HG03575 (cell line): ENCODE measurements at regions not wholly inside any gene's neighbourhood (a gene's known extent, or its start where the extent isn't known, plus 50 kb on each side); places are given as distances from the start of the nearest gene placed in this dataset.
"Not testable (repeated sequence)": the region's sequence is repeated elsewhere in the genome, so short reads cannot be mapped to it uniquely, and the experiment has no call there.

Experiments
- ATAC-seq: cut with Tn5 transposase; IDR thresholded peaks from one replicate; pipeline ENCODE4 v1.9.1; 2021; ENCODE audit not compliant: unreplicated experiment, insufficient number of reproducible peaks, low FRiP score; ENCODE audit errors: extremely low read depth

DNA sequence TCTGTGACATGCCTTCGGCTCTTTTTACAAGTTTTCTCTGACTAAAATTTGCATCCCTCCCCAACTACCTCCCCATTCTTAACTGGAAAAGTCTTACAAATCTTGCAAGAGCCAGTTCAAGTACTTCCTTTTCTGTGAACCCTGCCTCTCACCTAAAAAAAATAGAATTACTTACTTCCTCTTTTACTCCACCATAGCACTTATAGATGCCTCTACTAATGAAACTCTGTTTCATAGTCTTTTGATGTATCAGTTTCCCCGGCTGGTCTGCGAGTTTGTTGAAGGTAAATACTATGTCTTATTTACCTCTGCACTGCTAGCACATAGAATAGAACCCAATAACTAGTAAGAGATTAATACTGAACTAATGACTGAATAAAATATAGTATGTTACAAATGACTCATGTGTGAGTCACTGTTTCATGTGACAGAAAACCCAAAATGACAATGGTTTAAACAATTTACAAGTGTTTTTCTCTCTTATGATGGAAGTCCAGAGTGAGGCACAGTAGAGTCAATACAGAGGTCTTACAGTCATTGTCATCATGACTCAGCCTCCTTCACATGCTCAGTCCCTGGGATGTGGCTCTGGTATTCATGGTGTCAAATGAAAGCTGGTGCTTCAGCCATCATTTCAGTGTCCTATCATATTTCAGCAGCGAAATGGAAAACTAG lies 393.5 kb downstream of the RSL24D1 start:
- ATAC-seq: peak; percentile 54

DNA sequence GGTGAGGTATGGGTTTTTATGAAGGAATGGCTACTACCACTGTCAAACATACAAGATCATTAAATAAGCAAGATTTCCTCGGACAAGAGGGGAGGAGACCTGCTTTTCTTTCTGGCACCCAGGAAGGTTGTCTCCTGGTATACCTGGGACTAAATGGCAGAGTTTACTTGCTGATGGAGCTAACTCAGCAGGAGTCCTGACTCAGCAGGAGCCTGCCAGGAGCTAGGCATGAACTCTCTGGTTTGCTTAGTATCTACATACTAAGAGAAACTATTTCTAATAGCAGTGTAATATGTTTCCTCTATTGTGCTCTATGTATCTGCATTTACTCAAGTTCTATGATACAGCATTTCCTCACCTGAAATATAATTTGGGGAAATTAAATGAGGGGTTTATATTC lies 404.2 kb downstream of the RSL24D1 start:
- ATAC-seq: no peak

DNA sequence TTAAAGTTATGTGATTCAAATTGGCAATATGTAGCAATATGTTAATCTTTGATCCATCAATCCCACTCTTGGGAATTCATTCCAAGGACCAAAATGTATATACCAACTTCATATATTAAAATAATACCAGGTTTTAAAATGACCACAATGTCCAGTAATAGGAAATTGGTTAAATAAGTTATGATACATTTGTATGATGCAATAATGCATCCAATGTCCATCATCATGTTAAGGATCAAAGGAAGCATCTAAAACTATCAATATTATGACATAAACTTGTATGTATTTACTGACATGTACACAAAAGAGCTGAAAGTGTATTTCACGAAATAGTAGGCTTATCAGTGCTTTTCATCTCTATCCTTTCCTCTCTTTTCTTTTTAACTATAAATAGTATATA lies 406.0 kb downstream of the RSL24D1 start:
- ATAC-seq: no peak

DNA sequence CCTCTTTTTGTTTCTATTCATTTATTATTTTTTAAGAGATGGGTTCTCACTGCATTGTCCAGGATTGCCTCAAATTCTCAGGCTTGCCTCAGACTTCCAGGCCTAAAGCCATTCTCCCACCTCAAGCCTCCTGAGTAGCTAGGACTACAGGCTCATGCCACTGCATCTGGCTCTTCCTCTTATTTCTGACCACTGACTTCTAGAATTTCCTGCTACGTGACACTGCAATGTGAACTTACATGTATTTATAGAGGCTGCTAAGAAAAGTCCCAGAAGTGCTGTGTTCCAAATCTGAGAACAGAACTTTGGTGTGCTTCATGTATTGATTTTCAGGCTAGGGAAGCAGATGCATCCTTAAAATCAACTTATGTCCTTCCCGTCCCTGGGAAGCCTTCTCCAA lies 407.4 kb downstream of the RSL24D1 start:
- no peak for ATAC-seq

DNA sequence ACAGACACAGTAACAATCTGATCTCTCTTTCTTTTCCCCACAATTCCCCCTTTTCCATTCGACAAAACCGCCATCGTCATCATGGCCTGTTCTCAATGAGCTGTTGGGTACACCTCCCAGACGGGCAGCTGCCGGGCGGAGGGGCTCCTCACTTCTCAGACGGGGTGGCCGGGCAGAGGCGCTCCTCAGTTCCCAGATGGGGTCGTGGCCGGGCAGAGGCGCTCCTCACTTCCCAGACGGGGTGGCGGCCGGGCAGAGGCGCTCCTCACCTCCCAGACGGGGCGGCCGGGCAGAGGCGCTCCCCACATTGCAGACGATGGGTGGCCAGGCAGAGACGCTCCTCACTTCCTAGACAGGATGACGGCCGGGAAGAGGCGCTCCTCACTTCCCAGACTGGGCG lies 415.5 kb downstream of the RSL24D1 start:
- ATAC-seq: not testable (repeated sequence)

- no peak for ATAC-seq
Measured at GRCh38 chr15:54779271-54779670, 417.5 kb downstream of the RSL24D1 start.

- no peak for ATAC-seq
Measured at GRCh38 chr15:54776410-54776809, 420.3 kb downstream of the RSL24D1 start.

DNA sequence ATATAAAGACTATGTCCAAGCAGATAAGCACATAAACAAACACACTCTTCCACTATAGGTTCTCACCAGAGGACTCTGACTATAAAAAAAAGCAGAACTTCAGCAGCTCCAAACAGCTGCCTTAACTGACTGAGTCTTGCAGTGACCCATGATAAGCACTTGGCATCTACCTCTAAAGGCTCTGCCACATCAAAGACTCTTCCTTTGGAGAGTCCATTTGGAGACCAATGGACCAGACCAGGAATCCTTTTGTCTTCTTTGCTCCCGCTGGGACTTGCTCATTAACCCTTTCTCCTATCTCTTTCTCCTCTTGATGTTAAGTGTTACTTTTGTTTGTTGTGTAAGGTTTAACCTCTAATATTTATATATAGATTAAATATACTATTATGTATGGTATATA lies 424.1 kb downstream of the RSL24D1 start:
- ATAC-seq: no peak

DNA sequence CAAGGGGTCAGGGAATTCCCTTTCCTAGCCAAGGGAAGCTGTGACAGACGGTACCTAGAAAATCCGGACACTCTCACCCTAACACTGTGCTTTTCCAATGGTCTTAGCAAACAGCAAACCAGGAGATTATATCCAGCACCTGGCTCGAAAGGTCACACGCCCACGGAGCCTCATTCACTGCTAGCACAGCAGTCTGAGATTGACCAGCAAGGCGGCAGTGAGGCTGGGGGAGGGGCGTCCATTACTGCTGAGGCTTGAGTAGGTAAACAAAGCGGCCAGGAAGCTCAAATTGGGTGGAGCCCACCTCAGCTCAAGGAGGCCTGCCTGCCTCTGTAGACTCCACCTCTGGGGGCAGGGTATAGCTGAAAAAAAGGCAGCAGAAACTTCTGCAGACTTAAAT lies 447.3 kb downstream of the RSL24D1 start:
- ATAC-seq: not testable (repeated sequence)

GRCh38 chr15:54722342-54722986 lies 474.3 kb downstream of the RSL24D1 start:
- ATAC-seq: no peak

- ATAC-seq: no peak
Measured at GRCh38 chr15:54719325-54719724, 477.4 kb downstream of the RSL24D1 start.

DNA sequence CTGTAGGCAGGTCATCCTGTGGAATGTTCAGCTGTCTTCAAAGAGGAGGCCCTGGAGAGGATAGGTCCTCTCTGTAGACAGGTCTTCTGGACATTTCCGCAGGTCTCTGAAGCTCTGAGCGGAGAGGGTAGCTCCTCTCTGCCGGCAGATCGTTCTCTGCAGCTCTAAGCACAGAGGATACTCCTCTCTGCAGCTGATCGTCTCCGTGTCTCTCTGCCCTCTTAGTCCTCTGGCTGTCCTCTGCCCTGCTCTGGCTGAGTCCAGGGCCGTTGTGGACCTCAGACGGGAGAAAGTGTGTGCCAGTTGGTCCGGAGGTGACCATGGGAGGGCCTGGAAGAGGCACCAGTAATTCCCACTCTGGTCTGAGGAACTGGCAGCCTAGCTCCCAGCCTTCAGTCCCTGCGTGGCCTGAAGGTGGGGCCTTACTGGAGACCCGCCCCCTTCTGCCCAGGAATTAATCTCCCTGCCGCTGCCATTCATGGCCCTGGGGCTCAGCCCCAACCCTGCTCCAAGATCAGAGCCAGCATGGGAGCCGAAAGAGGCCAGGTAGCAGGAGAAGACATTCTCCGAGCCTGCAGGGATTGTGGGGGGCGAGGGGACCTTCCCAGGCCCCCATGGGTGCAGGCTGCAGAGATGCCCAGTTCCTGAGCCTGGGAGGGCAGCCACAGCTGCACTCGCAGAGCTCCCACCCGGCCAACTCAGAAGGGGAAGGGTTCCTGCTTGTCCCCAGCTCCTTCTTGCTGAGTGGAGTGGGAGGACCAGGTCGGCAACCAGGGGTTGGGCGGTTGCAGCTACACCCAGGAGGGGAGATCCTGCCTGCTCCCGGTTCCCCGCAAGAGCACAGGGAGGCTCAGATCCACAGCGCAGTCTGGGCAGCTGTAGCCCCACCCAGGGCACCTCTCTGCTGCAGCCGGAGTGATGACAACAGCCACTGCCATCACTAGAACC lies 488.7 kb downstream of the RSL24D1 start:
- no peak for ATAC-seq

DNA sequence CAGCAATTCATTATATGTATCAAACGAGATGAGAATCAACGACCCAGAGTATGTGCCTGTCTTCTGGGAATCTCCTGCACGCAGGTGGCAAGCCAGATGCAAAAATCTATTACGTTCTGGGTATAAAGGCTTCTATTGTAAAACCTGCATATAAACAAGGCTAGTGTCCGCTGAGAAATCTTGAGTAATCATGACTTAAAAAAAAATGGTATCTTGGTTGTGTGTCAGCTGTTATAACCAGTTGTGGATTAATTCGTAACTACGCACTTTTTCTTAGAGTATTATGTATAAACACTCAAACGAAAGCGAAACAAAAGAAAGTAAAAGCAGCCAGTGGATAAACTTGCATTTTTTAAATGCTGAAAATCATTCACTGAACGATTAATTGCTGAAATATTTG lies 509.1 kb downstream of the RSL24D1 start:
- no peak for ATAC-seq
